H1 (cell line): ENCODE measurements at regions not wholly inside any gene's neighbourhood (a gene's known extent, or its start where the extent isn't known, plus 50 kb on each side); places are given as distances from the start of the nearest gene placed in this dataset.

Experiments
- CHD2 ChIP-seq: IDR thresholded peaks from 2 replicates; pipeline ENCODE4 v1.6.1; 2012; ENCODE audit warnings: low read length, improper control_type of control experiment
- CTCF ChIP-seq, 3 experiments: IDR thresholded peaks; 1 replicate in 2 of 3; 2 replicates in 1 of 3; pipeline versions ENCODE4 v1.5.1 to v1.6.1; 2011; ENCODE audit warnings: low read length in 3 of 3, mild to moderate bottlenecking in 3 of 3, inconsistent platforms in 2 of 3, low read depth in 1 of 3, moderate library complexity in 1 of 3; ENCODE audit not compliant: insufficient read depth in 1 of 3; ENCODE audit errors: control extremely low read depth in 1 of 3
- MAX ChIP-seq: IDR thresholded peaks from 2 replicates; pipeline ENCODE4 v1.6.1; 2012; ENCODE audit warnings: inconsistent platforms
- USF2 ChIP-seq: IDR thresholded peaks from 2 replicates; pipeline ENCODE4 v1.6.1; 2011; ENCODE audit warnings: low read length, improper control_type of control experiment

GRCh38 chr6:55663914-55664313 is 84.9 kb upstream of the HMGCLL1 start:
- TF ChIP-seq CHD2 (no peak), USF2 (no peak), CTCF (IDR thresholded peaks at IDR 0.05; ENCODE audit: control extremely low read depth in 1 of 3, insufficient read depth in 1 of 3, low read depth in 1 of 3, low read length in 3 of 3) (no peak), MAX (no peak)
